Stimulated activated CD4-positive, alpha-beta T cell treated with anti-CD3 and anti-CD28 coated beads, TNF-alpha, amount 100 ng/mL, for 24 hours (primary cell): ENCODE measurements at regions not wholly inside any gene's neighbourhood (a gene's known extent, or its start where the extent isn't known, plus 50 kb on each side); places are given as distances from the start of the nearest gene placed in this dataset.
"Not testable (repeated sequence)": the region's sequence is repeated elsewhere in the genome, so short reads cannot be mapped to it uniquely, and the experiment has no call there.

Source experiments
- DNase-seq, 3 experiments: peaks; one replicate each; pipeline ENCODE4 v3.0.0-alpha.2; 2020; ENCODE audit warnings: low read depth in 3 of 3

DNA sequence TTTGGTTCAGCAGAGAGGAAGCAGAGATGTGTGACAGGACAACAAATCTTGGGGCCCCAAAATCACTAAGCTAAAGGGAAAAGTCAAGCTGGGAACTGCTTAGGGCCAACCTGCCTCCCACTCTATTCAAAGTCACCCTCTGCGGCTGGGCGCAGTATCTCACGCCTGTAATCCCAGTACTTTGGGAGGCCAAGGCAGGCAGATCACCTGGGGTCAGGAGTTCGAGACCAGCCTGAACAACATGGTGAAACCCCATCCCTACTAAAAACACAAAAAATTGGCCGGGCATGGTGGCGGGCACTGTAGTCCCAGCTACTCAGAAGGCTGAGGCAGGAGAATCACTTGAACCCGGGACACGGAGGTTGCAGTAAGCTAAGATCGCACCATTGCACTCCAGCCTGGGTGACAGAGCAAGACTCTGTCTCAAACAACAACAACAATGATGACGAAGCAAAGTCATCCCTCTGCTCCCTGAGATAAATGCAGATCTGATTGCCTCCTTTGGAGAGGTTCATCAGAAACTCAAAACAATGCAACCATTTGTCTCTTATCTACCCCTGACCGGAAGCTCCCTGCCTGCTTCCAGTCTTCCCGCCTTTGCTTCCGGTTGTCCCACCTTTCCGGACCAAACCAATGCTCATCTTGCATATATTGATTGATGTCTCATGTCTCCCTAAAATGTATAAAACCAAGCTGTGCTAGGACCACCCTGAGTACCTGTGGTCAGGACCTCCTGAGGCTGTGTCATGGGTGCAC is 136.4 kb upstream of the AFDN start:
- not testable (repeated sequence) for DNase-seq

DNA sequence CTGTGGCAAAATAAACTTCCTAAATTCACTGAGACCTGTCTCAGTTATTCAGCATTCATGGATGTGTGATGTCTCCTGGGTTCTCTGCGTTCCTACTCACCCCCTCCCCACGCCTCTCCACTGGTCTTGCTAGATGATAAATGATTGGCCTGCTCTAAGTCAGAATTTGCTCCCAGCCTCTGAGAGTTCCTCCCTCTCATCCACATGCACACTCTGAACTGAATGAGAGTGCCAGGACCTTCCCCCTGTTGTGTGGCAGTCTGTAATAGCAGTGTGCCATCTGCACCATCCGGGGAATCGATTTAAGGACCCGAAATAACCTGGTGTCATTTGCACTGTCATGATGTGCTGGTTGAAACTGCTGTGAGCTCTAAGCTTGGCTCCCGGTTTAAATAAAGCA is 135.8 kb upstream of the AFDN start:
- DNase-seq: no peak

DNA sequence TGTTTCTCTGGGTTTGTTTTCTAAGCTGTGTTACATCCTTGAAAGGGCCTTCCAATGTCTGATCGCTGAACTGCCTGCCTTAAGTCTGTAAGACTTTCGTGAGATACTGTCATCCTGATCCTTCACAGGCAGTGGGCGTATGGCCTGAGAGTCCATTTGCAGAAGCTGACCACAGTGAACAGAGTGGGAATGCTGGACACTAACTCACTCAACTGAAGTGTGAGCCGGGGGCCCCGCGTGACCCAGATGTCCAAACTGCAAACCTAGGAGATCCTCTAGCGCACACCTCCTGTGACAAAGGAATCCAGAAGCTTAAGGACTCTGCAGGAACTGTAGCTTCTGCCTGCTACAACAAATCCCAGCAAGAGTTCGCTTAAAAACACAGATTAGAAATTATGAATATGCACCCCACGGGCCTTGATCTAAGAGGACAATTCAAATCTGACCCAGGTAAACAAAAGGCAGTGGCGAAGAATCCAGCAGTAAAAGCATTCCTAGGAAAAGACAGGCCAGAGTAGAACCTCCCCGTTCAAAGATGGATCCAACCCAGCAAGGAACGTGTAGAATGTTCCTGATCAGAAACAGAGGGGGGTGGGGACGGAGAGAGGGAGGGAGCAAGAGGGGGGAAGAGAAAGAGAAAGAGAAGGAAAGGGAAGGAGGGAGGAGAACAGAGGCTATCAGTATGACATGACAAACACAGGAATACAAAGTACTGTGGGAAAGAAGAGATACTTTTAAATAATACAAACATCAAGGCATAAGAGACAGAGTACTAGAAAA is 135.0 kb upstream of the AFDN start:
- DNase-seq: no peak

DNA sequence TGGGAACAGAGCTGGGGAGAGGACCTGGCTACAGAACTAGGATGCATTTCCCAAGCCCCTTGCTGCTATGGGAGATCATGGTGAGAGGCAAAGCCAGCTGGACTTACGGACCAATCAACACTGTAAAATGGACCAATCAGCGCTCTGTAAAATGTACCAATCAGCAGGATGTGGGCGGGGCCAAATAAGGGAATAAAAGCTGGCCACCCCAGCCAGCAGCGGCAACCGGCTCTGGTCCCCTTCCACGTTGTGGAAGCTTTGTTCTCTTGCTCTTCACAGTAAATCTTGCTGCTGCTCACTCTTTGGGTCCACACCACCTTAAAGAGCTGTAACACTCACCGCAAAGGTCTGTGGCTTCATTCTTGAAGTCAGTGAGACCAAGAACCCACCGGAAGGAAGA is 133.2 kb upstream of the AFDN start:
- not testable (repeated sequence) for DNase-seq

DNA sequence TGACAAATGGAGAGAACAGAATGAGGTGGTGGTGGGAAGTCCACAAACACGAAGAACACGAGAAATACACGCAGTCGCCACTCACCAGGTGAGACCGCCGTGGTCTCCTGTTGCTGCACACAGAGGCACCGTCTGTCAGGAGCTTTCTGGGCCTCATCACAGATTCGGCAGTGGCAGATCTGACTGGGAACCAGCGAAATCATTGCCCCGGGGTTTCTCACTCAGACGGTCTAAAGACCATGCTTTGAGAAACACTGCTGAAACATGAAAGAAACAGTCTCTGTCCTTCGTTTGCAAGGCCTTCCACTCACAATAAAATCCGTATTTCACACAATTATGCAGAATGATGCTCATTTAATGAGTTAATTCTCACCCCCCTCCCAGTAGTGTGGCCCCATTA is 130.9 kb upstream of the AFDN start:
- DNase-seq: no peak

DNA sequence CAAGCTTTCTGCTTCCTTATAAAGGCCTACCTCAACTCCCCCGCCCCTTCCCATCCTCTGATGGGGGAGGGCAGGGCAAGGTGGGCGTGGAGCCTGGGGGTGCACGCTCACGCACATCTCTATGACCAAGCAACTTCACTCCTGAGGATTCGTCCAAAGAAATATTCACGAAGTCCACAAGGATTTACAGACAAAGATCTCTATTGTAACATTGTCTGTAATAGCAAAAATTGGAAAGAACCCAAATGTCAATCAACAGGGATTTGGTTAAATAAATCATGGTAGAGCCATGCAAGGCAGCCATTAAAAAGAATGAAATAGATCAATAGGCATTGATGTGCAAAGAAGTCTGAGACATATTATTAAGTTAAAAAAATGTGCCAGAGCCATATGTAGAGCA is 130.4 kb upstream of the AFDN start:
- no peak for DNase-seq

DNA sequence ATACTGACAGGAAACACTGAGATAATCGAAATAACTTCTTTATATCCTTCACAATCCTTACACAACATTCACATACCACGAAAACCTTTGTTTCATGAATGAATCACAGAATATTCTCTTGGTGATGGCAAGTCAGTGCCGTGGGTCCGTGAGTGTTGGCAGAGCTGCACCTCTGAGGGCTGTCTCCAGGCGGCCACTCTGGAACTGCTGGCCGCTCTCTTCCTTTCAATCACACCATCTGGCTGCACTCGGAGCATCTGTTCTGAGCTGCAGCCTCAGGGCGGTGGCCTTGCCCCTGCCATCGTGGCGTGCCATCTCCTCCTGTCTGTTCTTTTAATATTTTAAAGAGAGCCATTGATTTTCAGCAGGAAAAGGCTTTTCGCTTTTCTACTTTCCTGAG is 129.4 kb upstream of the AFDN start:
- no peak for DNase-seq

DNA sequence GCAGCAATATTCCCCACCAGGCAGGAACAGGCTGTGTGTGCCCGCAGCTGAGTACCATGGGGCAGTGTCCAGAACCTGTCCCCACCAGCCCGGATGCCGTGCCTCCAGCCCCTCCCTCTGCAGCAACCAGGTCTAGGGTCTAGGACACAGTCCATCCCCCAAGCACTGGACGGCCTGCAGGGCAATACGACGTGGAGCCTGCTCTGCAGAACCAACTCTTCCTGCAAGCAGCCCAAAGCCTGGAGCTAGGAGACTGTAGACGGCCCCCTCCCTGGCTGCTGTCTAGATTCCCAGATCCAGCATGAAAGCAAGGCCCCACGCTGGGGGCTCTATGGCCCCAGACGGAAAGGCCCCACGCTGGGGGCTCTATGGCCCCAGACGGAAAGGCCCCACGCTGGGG is 128.2 kb upstream of the AFDN start:
- no peak for DNase-seq

DNA sequence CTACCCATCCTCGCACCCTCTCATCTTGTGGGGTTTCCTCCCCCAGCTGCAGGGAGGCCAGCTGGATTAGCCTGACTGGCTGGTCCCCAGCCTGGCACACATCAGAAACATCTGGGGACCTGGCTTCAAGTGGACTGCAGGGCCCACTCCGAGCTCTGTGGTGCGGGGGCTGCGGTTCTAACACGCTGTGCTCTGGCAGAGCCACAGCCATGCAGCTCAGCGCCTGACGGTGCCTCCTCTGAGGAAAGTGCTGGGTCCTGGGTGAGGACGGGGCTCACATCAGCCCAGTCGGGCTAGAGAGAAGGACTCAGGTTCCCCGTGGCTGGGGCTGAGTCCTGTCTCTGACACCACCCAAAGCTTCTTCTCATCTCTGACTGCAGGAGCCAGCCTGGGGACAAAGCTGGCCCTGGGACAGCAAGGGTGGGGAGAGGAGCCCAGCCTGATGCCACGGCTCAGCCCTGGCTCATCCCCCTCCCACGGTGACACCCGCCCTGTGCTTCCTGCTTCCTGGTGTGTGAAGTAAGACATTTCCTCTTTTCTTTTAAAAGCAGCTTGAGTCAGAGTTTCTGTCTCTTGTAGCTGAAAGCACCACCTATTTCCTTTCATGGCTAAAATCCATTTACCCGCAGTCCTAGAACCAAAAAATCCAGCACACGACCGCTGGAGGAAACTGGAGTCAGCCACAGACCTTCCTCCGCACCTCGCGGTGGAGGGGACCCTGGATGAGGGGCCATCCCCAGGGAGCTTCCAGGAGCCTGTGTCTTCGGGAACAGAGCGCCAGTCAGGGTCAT is 127.4 kb upstream of the AFDN start:
- peak; percentile 8 to 68 (median 9) for DNase-seq

DNA sequence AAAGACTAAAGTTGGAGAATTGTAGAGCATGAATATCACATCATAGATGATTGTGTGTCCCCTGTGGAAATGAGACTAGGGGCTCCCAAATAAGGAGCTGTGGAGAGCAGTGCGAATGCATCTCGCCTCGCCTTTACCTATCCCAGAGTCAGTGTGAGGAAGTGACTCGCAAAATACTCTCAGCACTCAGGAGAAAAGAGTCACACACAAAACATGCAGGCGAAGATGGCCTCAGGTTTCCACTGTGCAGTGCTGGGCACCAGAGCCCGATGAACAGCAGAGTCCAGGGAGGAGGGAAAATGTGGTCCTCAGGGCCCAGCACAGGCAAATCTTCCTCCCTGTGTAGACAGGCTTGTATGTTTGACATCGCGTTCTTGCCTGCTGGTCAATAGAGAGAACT is 126.5 kb upstream of the AFDN start:
- no peak for DNase-seq

DNA sequence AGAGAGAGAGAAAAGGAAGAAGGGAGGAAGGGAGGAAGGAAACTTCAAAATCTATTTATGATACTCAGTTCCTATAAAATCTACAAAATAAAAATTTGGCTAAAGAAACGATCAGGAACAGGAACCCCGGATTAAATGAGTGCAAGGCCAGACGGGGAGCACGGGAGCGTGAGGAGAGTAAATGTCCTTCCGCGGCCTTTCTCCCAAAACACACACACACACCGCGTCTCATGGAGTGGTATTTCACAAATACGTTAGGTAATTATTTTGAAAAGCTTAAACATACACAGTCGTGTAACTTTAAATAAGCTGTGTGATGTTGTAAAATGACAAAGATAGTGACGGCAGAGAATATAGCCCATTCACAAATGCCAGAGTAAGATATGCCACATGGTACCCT is 125.7 kb upstream of the AFDN start:
- DNase-seq: no peak

DNA sequence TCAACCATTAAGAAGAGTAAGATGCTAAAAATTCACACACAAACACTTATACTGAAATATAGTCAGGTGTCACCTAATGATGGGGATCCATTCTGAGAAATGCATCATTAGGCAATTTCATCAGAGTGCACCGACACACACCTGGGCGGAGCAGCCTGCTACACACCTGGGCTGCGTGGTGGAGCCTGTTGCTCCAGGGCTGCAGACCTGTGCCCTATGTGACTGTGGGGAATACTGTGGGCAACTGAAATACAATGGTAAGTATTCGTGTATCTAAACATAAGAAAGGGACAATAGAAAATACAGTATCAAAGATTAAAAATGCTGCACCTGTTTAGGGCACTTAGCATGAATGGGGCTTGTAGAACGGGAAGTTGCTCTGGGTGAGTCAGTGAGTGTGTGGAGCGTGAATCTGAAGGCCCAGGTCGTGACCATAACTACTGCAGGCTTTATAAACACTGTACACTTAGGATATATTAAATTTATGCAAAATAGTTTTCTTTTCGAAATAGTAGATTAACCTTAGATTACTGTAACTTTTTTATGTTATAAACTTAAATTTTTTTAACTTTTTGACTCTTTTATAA is 124.4 kb upstream of the AFDN start:
- DNase-seq: no peak

DNA sequence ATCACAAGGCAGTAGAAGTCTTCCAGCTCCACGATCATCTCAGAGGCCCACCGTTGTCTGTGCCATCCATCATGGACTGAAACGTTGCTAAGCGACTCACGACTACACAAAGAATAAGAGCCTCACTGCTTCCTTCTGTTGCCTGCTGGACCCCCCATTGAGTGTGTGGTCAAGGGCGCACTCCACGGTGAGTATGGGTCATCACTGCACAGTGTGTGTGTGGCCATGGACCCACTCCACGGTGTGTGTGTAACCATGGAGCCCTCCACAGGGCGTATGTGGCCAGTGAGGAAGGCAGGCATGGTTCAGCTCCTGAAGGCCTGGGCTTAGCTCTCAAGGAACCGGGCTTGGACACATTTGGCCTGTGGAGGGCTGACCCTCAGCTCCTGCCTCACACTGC is 123.4 kb upstream of the AFDN start:
- no peak for DNase-seq

DNA sequence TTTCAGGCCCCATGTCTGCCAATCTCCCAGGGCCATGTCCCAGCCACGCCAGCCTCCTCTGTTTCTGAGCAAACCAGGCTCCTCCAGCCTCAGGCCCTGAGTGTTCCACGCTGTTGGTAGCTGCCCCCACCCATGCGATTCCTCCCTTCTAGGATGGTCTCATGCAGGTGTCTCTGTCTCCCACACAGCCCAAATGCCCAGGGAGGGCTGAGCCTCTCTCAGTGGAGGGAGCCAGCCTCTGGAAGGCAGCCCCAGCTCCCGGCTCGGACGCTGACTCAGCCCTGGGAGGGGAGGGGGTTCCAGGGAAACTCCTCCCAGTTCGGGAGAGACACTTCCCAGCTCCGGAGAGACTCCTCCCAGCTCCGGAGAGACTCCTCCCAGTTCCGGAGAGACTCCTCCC is 122.9 kb upstream of the AFDN start:
- DNase-seq: no peak

DNA sequence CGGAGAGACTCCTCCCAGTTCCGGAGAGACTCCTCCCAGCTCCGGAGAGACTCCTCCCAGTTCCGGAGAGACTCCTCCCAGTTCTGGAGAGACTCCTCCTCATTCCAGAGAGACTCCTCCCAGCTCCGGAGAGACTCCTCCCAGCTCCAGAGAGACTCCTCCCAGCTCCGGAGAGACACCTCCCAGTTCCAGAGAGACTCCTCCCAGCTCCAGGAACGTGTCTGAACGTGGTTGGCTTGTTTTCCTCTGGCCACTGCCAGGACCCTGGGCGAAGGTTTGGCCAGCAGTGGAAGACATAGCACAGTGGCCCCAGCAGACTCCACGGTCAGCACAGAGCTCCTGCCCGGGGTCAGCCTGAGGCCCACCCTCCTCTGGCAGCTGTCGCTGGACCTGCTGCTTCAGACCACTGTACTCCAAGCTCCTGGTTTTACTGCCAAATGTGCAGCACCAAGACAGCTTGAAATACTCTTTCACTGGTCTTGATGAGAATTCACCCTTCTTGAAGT is 122.3 kb upstream of the AFDN start:
- no peak for DNase-seq

DNA sequence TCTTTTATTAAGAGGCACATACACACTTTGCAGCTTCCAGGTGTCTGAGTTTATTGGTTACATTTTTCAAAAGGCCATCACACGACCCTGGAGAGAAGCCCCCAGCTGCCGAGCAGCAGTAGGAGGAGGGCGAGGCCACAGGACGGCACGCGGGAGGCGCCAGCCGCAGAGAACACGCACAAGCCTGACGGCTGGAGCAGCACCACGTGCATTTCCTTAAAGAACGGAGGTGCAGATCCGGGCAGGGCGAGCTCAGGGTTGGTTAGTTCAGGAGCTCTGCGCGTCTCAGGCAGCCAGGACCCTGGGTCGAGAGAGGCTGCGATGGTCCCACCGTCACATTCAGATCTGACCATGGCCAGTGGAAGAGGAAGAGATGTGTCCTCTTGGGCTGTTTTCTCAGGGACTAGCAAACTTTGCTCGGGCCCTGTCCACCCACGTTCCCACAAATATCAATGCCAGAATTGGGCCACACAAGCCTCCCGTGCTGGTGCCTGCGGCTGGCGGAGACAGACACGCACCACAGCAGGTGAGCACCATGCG is 121.4 kb upstream of the AFDN start:
- no peak for DNase-seq

DNA sequence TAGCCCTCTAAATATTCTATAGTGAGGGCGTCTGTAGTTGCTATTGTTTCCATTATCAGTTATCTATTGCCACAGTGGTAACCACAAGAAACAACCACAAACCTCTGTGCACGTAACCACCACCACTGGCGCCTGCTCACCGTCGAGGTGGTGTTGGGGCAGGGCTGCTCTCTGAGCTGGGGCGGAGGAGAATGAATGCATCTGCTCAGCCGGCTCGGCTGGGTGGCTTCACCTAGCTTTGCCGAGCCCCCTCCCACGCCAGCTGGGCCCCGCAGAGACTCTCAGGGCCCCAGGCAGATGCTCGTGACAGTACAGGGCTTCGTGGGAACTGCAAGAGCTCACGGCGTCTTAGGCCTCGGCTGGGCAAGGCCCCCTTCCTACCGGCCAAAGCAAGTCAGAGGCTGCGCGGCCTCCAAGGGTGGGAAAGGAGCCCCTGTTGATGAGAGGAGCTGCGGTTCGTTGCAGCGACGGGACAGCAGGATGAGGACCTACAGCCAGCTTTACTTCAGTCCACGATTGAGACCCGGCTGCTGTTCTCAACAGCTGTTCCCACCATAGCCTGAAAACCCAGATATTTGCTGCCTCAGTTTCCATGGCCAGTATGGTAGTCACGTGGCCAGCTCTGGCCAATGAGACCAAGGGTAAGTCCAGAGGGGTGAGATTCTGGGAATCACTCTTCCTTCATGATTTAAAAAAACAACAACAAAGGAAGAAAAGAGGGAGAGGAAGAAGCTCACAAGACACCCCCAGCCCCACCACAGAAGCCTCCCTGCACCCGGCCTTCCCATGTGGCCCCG is 120.2 kb upstream of the AFDN start:
- DNase-seq: peak; percentile 34 to 73 (median 37)

DNA sequence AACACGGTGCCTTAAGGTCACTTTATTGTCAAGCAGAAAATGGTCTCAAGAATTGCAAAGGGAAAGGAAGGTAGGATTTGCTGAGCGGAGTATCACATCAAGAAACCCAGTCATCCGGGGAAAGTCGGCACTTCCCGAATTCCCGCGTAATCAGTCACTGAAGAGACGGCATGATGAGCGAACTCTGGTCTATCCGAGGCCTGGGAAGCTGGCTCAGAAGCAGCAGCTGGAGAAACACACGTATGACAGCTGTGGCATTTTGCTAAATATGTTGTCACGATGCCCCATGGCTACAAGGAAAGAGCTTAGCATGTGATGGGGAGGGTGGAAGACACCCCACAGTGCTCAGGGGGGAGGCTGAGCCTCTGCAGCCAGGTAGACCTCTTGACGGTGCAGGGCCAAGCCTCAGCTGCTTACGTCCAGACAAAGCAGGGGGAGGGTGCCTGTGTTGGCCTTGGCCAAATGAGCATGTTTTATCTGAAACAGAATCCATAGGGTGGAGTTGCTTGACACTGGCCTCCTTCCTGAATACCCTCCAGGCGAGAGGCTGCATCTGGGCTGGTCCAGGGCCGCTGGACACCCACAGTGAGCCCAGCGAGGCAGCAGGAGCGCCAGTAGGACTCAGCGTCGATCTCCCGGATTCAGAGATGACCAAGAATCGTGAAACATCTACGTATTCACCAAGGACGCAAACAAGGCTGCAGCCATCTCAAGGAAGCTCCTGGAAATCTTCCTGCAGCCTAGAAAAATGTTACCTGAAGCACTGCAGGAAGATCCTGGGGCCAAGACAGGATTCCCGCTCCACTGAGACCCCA is 118.8 kb upstream of the AFDN start:
- DNase-seq: no peak

DNA sequence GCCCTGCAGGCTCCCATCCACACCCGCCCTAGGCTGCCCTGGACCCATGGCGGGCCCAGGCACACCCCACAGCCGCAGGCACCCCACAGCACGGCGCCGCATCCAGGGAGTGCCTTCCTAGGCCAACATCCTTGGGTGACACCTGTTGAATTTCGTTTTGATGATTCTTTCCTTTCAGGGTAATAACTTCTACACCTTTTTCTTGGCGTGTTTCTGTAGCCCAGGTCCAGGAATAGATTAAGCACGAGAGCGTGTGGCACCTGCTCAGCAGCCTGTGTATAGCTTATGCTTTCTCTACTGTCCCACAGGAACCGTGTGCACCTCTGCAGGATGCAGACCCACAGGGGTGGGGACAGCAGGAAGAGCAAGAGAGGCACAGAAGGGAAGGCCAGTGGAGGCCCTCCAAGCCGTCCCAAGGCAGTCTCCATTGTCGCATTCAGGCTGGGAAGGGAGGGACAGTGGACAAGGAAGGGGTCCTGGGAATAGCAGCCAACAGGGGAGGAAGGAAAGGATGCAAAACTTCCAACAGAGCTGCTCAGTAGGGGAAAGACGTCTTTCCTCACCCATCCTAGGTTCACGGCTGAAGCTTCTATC is 118.1 kb upstream of the AFDN start:
- no peak for DNase-seq

DNA sequence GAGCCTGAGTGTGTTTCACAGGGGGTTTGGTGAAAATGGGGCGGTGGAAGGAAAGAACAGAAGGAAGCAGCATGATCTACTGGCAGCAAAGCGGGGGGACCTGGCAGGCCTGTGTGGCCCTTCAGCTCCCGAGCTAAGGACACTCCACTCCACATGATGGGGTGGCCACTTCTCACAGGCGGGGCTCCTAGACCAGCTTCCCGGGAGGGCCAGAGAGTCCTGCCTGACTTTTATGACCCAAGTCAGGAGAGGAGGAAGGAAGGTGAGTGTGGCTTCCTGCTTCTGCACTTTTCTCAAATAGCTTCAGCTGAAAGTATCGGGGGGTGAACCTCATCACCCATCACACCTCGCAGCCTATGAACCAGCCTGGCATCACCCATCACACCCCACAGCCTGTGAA is 117.5 kb upstream of the AFDN start:
- DNase-seq: no peak
